CD4-positive, alpha-beta memory T cell (primary cell): ENCODE measurements at regions not wholly inside any gene's neighbourhood (a gene's known extent, or its start where the extent isn't known, plus 50 kb on each side); places are given as distances from the start of the nearest gene placed in this dataset.

Experiments
- CTCF ChIA-PET: fragments of 350-600 bp; sonication (Branson Sonifier 250); formaldehyde crosslinking; loops from one replicate; lab custom pipeline; 2021; ENCODE audit warnings: inconsistent platforms; ENCODE audit not compliant: partially characterized antibody; lab: Charles Lee
- POLR2A ChIA-PET: fragments of 350-600 bp; sonication (Branson Sonifier 250); formaldehyde crosslinking; loops from one replicate; lab custom pipeline; 2021; ENCODE audit not compliant: partially characterized antibody; lab: Charles Lee
- DNase-seq, 5 donors: peaks; one replicate each; pipeline versions ENCODE4 v3.0.0 to v3.0.0-alpha.2; 2020 to 2022; ENCODE audit warnings: mixed read lengths in 1 of 5
- H3K27ac ChIP-seq: one replicate; pipeline ENCODE4 v1.7.0; 2013; ENCODE audit warnings: low read depth, low read length
- H3K27me3 ChIP-seq: 2 replicates; pipeline ENCODE4 v1.7.0; 2013; ENCODE audit warnings: mild to moderate bottlenecking, low read length, moderate library complexity; ENCODE audit not compliant: insufficient read depth
- H3K36me3 ChIP-seq: 2 replicates; pipeline ENCODE4 v1.7.0; 2013; ENCODE audit warnings: mild to moderate bottlenecking, low read length, moderate library complexity; ENCODE audit not compliant: insufficient read depth
- H3K4me1 ChIP-seq: 2 replicates; pipeline ENCODE4 v1.7.0; 2013; ENCODE audit warnings: mild to moderate bottlenecking, low read length, moderate library complexity; ENCODE audit not compliant: insufficient read depth
- H3K4me3 ChIP-seq, 2 donors: one replicate each; pipeline ENCODE4 v1.7.0; 2013; ENCODE audit warnings: low read length in 2 of 2, mild to moderate bottlenecking in 1 of 2
- H3K9me3 ChIP-seq, 2 donors: one replicate each; pipeline ENCODE4 v1.7.0; 2013; ENCODE audit warnings: low read length in 2 of 2, control low read depth in 1 of 2; ENCODE audit not compliant: control insufficient read depth in 1 of 2
- H3K27ac Mint-ChIP-seq, 7 donors: one replicate each; pipeline ENCODE4 v1.8.0; 2020 to 2021; ENCODE audit warnings: mixed read lengths in 7 of 7, mild to moderate bottlenecking in 6 of 7, inconsistent platforms in 3 of 7, moderate library complexity in 3 of 7
- H3K27me3 Mint-ChIP-seq, 2 donors: one replicate each; pipeline ENCODE4 v1.8.0; 2020 to 2021; ENCODE audit warnings: mixed read lengths in 2 of 2
- H3K36me3 Mint-ChIP-seq, 2 donors: one replicate each; pipeline ENCODE4 v1.8.0; 2020 to 2021; ENCODE audit warnings: mixed read lengths in 2 of 2, inconsistent platforms in 1 of 2, mild to moderate bottlenecking in 1 of 2
- H3K4me1 Mint-ChIP-seq, 4 donors: one replicate each; pipeline ENCODE4 v1.8.0; 2020 to 2021; ENCODE audit warnings: mixed read lengths in 4 of 4, mild to moderate bottlenecking in 1 of 4
- H3K4me3 Mint-ChIP-seq, 8 donors: one replicate each; pipeline ENCODE4 v1.8.0; 2020 to 2021; ENCODE audit warnings: mixed read lengths in 8 of 8, mild to moderate bottlenecking in 7 of 8, moderate library complexity in 6 of 8, inconsistent platforms in 3 of 8
- H3K9me3 Mint-ChIP-seq, 8 donors: one replicate each; pipeline ENCODE4 v1.8.0; 2020 to 2021; ENCODE audit warnings: mixed read lengths in 8 of 8, mild to moderate bottlenecking in 5 of 8, inconsistent platforms in 3 of 8, moderate library complexity in 1 of 8
- intact Hi-C: fragments of 100-400 bp; cut with micrococcal nuclease; formaldehyde crosslinking; loops from one replicate; pipeline ENCODE4 v1.15.1; 2023

- no peaks in the 10 kb centered on the region for H3K4me1 Mint-ChIP-seq
- intact Hi-C loops: no loop called here
- no peaks in the 10 kb centered on the region for H3K36me3 Mint-ChIP-seq
- no peaks in the 10 kb centered on the region for H3K27me3 Mint-ChIP-seq
- H3K9me3 ChIP-seq: no peaks in the 10 kb centered on the region
- no peaks in the 10 kb centered on the region for H3K36me3 ChIP-seq
- ChIA-PET POLR2A (no interaction called here), CTCF (no interaction called here)
- H3K4me1 ChIP-seq: no peaks in the 10 kb centered on the region
- H3K4me3 Mint-ChIP-seq: no peak overlapping the region
- no peaks in the 10 kb centered on the region for H3K27me3 ChIP-seq
- H3K9me3 Mint-ChIP-seq: peaks cover 0 to 9% (median 4%) of the 10 kb centered on the region in 8 donors
- no peak for DNase-seq
- no peak overlapping the region for H3K27ac ChIP-seq
- no peak overlapping the region for H3K4me3 ChIP-seq
- no peak overlapping the region for H3K27ac Mint-ChIP-seq
These were observed 235.3 kb upstream of the CEP162 start for GRCh38 chr6:84462698-84463097.

GRCh38 chr6:84461461-84461860 is 234.0 kb upstream of the CEP162 start:
- CTCF ChIA-PET: no interaction called here
- H3K27ac Mint-ChIP-seq: no peak overlapping the region

GRCh38 chr6:84460491-84460890 is 233.0 kb upstream of the CEP162 start:
- H3K9me3 ChIP-seq: no peaks in the 10 kb centered on the region
- ChIA-PET CTCF (no interaction called here), POLR2A (no interaction called here)
- H3K4me3 Mint-ChIP-seq: no peak overlapping the region
- DNase-seq: no peak
- H3K36me3 Mint-ChIP-seq: no peaks in the 10 kb centered on the region
- intact Hi-C loops: no loop called here
- H3K27ac ChIP-seq: no peak overlapping the region
- no peaks in the 10 kb centered on the region for H3K4me1 ChIP-seq
- H3K4me1 Mint-ChIP-seq: no peaks in the 10 kb centered on the region
- peaks cover 0 to 11% (median 4%) of the 10 kb centered on the region in 8 donors for H3K9me3 Mint-ChIP-seq
- H3K27ac Mint-ChIP-seq: no peak overlapping the region
- no peaks in the 10 kb centered on the region for H3K27me3 Mint-ChIP-seq
- H3K36me3 ChIP-seq: no peaks in the 10 kb centered on the region
- H3K4me3 ChIP-seq: no peak overlapping the region
- no peaks in the 10 kb centered on the region for H3K27me3 ChIP-seq

More at GRCh38 chr6:84461461-84461860, 234.0 kb upstream of the CEP162 start:
- no peak overlapping the region for H3K4me3 Mint-ChIP-seq
- no peaks in the 10 kb centered on the region for H3K4me1 Mint-ChIP-seq
- Histone ChIP-seq H3K4me1 (no peaks in the 10 kb centered on the region), H3K36me3 (no peaks in the 10 kb centered on the region), H3K27me3 (no peaks in the 10 kb centered on the region), H3K9me3 (no peaks in the 10 kb centered on the region), H3K27ac (no peak overlapping the region), H3K4me3 (no peak overlapping the region)
- no peaks in the 10 kb centered on the region for H3K27me3 Mint-ChIP-seq
- POLR2A ChIA-PET: no interaction called here
- no peaks in the 10 kb centered on the region for H3K36me3 Mint-ChIP-seq
- no peak for DNase-seq
- H3K9me3 Mint-ChIP-seq: peaks cover 0 to 11% (median 4%) of the 10 kb centered on the region in 8 donors
- intact Hi-C loops: no loop called here

GRCh38 chr6:84459401-84459800 is 232.0 kb upstream of the CEP162 start:
- H3K27me3 ChIP-seq: no peaks in the 10 kb centered on the region
- Mint-ChIP-seq H3K36me3 (no peaks in the 10 kb centered on the region), H3K27ac (no peak overlapping the region), H3K27me3 (no peaks in the 10 kb centered on the region), H3K9me3 (peaks cover 0 to 10% (median 3%) of the 10 kb centered on the region in 8 donors), H3K4me1 (no peaks in the 10 kb centered on the region), H3K4me3 (no peak overlapping the region)
- intact Hi-C loops: no loop called here
- DNase-seq: no peak
- no peaks in the 10 kb centered on the region for H3K4me1 ChIP-seq
- POLR2A ChIA-PET: no interaction called here
- no peak overlapping the region for H3K4me3 ChIP-seq
- CTCF ChIA-PET: no interaction called here
- H3K27ac ChIP-seq: no peak overlapping the region
- no peaks in the 10 kb centered on the region for H3K36me3 ChIP-seq
- no peaks in the 10 kb centered on the region for H3K9me3 ChIP-seq

GRCh38 chr6:84458271-84458670 is 230.8 kb upstream of the CEP162 start:
- no peak overlapping the region for H3K4me3 Mint-ChIP-seq
- Histone ChIP-seq H3K9me3 (no peaks in the 10 kb centered on the region), H3K4me3 (no peak overlapping the region), H3K27me3 (no peaks in the 10 kb centered on the region), H3K36me3 (no peaks in the 10 kb centered on the region), H3K27ac (no peak overlapping the region), H3K4me1 (no peaks in the 10 kb centered on the region)
- H3K9me3 Mint-ChIP-seq: peaks cover 0 to 8% (median 3%) of the 10 kb centered on the region in 8 donors
- POLR2A ChIA-PET: no interaction called here
- no peak overlapping the region for H3K27ac Mint-ChIP-seq
- no peaks in the 10 kb centered on the region for H3K27me3 Mint-ChIP-seq
- intact Hi-C loops: no loop called here
- no peak for DNase-seq
- no peaks in the 10 kb centered on the region for H3K36me3 Mint-ChIP-seq
- H3K4me1 Mint-ChIP-seq: no peaks in the 10 kb centered on the region
- CTCF ChIA-PET: no interaction called here

GRCh38 chr6:84457276-84457675 is 229.8 kb upstream of the CEP162 start:
- H3K27me3 ChIP-seq: no peaks in the 10 kb centered on the region
- Mint-ChIP-seq H3K27ac (no peak overlapping the region), H3K4me1 (no peaks in the 10 kb centered on the region), H3K9me3 (peaks cover 0 to 8% (median 3%) of the 10 kb centered on the region in 8 donors), H3K27me3 (no peaks in the 10 kb centered on the region), H3K4me3 (no peak overlapping the region), H3K36me3 (no peaks in the 10 kb centered on the region)
- no peaks in the 10 kb centered on the region for H3K9me3 ChIP-seq
- H3K4me3 ChIP-seq: no peak overlapping the region
- H3K27ac ChIP-seq: no peak overlapping the region
- no peak for DNase-seq
- H3K4me1 ChIP-seq: no peaks in the 10 kb centered on the region
- ChIA-PET POLR2A (no interaction called here), CTCF (no interaction called here)
- intact Hi-C loops: no loop called here
- H3K36me3 ChIP-seq: no peaks in the 10 kb centered on the region

GRCh38 chr6:84456803-84457202 is 229.4 kb upstream of the CEP162 start:
- Histone ChIP-seq H3K27me3 (no peaks in the 10 kb centered on the region), H3K36me3 (no peaks in the 10 kb centered on the region), H3K4me3 (no peak overlapping the region), H3K27ac (no peak overlapping the region), H3K9me3 (no peaks in the 10 kb centered on the region), H3K4me1 (no peaks in the 10 kb centered on the region)
- intact Hi-C loops: no loop called here
- no peak overlapping the region for H3K4me3 Mint-ChIP-seq
- DNase-seq: no peak
- H3K36me3 Mint-ChIP-seq: no peaks in the 10 kb centered on the region
- no peaks in the 10 kb centered on the region for H3K4me1 Mint-ChIP-seq
- H3K9me3 Mint-ChIP-seq: peaks cover 0 to 8% (median 2%) of the 10 kb centered on the region in 8 donors
- no peak overlapping the region for H3K27ac Mint-ChIP-seq
- H3K27me3 Mint-ChIP-seq: no peaks in the 10 kb centered on the region
- POLR2A ChIA-PET: no interaction called here
- CTCF ChIA-PET: no interaction called here

GRCh38 chr6:84455511-84456029 is 228.1 kb upstream of the CEP162 start:
- DNase-seq: no peak
- H3K27ac ChIP-seq: no peak overlapping the region
- H3K4me3 ChIP-seq: no peak overlapping the region
- intact Hi-C loops: no loop called here
- H3K4me3 Mint-ChIP-seq: no peak overlapping the region
- ChIA-PET CTCF (no interaction called here), POLR2A (no interaction called here)
- H3K9me3 Mint-ChIP-seq: peaks cover 0 to 8% (median under 1%) of the 10 kb centered on the region in 8 donors
- H3K36me3 ChIP-seq: no peaks in the 10 kb centered on the region
- no peaks in the 10 kb centered on the region for H3K27me3 Mint-ChIP-seq
- H3K4me1 ChIP-seq: no peaks in the 10 kb centered on the region
- no peaks in the 10 kb centered on the region for H3K36me3 Mint-ChIP-seq
- H3K27ac Mint-ChIP-seq: no peak overlapping the region
- no peaks in the 10 kb centered on the region for H3K4me1 Mint-ChIP-seq
- H3K27me3 ChIP-seq: no peaks in the 10 kb centered on the region
- H3K9me3 ChIP-seq: no peaks in the 10 kb centered on the region
